Right lung (tissue), 2 donors: ENCODE measurements at regions not wholly inside any gene's neighbourhood (a gene's known extent, or its start where the extent isn't known, plus 50 kb on each side); places are given as distances from the start of the nearest gene placed in this dataset.
"Not testable (repeated sequence)": the region's sequence is repeated elsewhere in the genome, so short reads cannot be mapped to it uniquely, and the experiment has no call there.

Experiments used
- DNase-seq, 2 donors: peaks; one replicate each; pipeline ENCODE4 v3.0.0-alpha.2; 2013

DNA sequence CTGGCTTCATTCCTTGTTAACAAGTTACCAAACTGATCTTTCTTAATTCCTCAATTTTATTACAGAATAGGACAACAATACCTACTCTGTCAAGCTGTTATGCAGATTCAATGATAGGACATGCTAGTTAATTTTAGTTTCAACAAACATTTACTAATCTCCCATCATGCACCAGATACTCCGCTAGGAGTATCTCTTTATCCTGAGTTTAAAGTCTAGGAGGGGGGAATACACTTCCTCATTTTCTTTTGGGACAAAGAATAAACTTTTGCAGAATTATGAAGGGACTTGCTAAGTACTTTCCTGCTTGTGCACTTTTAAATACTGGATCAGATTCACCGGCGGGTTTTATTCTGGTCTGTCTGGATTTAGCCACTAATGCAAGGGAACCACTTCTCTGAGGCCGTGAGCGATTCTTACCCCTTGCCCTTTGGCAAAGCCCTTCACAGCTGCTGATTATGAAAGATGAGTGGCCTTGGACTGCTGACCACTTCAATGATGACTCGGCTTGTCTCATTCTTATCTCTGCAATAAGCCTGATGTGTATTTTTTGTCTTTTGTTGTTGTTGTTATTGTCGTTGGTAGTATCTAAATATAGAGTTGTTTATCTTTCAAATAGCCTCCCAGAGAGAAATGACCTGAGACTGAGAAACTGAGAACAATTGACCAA lies 73.9 kb downstream of the RMI1 start:
- DNase-seq: no peak

DNA sequence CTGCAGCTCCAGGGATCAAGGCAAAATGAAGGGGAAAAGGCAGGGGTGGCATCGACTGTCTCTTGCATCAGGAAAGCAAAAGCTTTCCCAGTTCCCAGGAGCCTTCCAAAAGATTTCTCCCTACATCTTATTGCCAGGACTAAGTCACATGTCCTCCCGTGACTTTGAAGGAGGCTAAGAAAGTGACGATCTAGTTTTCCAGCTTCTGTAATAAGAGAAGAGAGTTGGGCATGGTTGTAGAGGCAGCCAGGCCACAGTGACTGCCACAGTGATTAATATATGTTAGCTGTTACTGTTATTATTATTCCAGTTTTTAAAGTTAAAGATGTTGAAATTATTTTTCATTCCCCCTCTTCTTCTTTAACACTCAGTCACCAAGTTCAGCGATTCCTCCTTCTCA lies 77.1 kb downstream of the RMI1 start:
- no peak for DNase-seq

- no peak for DNase-seq
Measured at GRCh38 chr9:84059936-84060335, 79.3 kb downstream of the RMI1 start.

- DNase-seq: no peak
Measured at GRCh38 chr9:84061613-84062193, 81.1 kb downstream of the RMI1 start.

- DNase-seq: no peak
Measured at GRCh38 chr9:84062538-84062937, 81.9 kb downstream of the RMI1 start.

- no peak for DNase-seq
Measured at GRCh38 chr9:84067821-84068220, 87.2 kb downstream of the RMI1 start.

GRCh38 chr9:84068872-84069271 lies 88.3 kb downstream of the RMI1 start:
- no peak for DNase-seq

GRCh38 chr9:84070590-84070989 lies 90.0 kb downstream of the RMI1 start:
- no peak for DNase-seq

DNA sequence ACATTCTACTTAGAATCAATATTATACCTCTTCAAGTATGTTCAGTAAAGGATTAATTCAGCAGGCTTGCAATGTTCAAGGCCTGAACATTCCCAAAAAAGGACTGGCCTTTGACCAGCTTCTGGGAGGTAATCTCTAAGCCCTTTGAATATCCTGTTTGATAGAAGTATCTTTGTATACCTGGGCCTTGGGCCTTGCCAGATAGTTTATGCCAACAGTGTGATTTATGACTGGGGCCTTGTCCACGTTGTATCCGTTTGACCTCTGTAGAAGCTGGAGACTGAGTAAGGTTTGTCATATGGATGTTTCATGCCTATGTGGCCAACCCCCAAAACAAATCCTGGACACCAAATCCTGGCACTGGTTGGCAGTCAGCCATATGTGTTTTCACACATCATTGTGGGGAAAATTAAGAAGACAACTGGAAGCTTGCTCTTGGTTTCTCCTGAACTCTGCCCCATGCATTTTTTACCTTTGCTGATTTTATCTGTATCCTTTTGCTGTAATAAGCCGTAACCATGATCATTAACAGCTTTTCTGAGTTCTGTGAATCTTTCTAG lies 92.1 kb downstream of the RMI1 start:
- DNase-seq: no peak

- no peak for DNase-seq
Measured at GRCh38 chr9:84075004-84075403, 94.4 kb downstream of the RMI1 start.

DNA sequence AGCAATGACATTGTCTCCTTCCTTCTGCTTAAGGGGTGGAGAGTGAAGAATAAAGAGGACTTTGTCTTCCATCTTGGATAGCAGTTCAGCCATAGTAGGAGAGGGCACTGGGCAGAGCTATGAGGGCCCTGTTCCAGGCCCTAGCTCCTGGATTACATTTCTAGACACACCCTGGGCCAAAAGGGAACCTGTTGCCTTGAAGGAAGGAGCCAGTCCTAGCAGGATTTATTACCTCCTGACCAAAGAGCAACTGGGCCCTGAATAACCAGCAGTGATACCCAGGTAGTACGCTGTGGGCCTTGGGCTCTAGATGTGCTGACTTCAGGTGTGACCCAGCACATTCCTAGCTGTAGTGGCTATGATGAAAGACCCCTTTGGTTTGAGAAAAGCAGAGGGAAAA lies 95.8 kb downstream of the RMI1 start:
- DNase-seq: no peak

- not testable (repeated sequence) for DNase-seq
Measured at GRCh38 chr9:84077816-84078215, 97.2 kb downstream of the RMI1 start.

GRCh38 chr9:84079994-84080393 lies 99.4 kb downstream of the RMI1 start:
- DNase-seq: no peak

GRCh38 chr9:84101964-84102632 lies 121.5 kb downstream of the RMI1 start:
- DNase-seq: no peak

- DNase-seq: no peak
Measured at GRCh38 chr9:84103651-84104377, 123.2 kb downstream of the RMI1 start.

DNA sequence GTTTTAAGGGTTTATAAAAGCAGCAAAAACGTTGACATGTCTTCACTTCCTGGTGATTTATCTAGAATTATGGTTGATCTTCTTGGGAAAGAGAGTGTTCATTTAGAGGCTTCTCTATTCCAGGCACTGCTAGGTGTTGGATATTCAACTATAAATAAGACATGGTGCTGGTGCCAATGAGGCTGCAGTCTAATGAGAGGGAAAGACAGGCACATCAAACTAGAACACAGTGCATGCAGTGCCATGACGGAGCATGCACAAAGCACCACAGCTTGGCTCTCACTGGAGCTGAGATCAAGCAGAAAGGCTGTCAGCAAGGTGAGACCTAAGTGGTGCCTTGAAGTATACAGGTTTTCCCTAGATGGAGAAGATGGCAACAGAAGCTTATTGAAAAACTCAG lies 126.5 kb downstream of the RMI1 start:
- no peak for DNase-seq

DNA sequence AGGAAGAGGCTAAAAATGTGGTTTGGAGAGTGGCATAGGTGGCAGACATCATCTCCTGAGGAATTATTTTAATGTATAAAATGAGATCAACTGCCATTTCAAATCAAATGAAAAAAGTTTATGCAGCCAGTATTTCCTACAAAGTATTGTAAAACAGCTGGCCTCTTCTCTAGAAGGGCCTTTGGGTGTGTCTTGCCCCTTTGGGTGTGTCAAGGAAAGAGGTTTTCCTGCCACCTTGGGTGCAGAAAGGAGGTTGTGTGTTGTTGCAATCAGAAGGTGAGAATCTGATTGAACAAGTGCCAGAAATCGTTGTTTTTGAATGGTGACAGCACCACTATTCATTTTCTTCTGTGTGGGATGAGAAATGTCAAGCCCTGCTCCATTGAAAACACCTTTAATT lies 127.4 kb downstream of the RMI1 start:
- no peak for DNase-seq

- DNase-seq: no peak
Measured at GRCh38 chr9:84111726-84112125, 131.1 kb downstream of the RMI1 start.

GRCh38 chr9:84121991-84122523 lies 141.5 kb downstream of the RMI1 start:
- no peak for DNase-seq

GRCh38 chr9:84122572-84122971 lies 142.0 kb downstream of the RMI1 start:
- no peak for DNase-seq

- no peak for DNase-seq
Measured at GRCh38 chr9:84123648-84124406, 143.2 kb downstream of the RMI1 start.
